Transverse colon (tissue), 4 donors: ENCODE measurements at regions not wholly inside any gene's neighbourhood (a gene's known extent, or its start where the extent isn't known, plus 50 kb on each side); places are given as distances from the start of the nearest gene placed in this dataset.

Experiments
- EP300 ChIP-seq: sonication (generic); formaldehyde crosslinking; IDR thresholded peaks from one replicate; pipeline ENCODE4 v1.6.1; 2017; ENCODE audit warnings: antibody characterized with exemption, low read depth
- POLR2A ChIP-seq: fragments of 450-650 bp; IDR thresholded peaks from one replicate; pipeline ENCODE4 v1.6.1; 2016; ENCODE audit warnings: antibody characterized with exemption, mild to moderate bottlenecking, moderate library complexity
- POLR2AphosphoS5 ChIP-seq, 3 donors: sonication (generic); formaldehyde crosslinking; IDR thresholded peaks; one replicate each; pipeline ENCODE4 v1.6.1; 2016; ENCODE audit warnings: antibody characterized with exemption in 3 of 3
- TF ChIP-seq, protein P1 (sequence below), 5 experiments: fragments of 200-600 bp in 3 of 5; fragments of 450-650 bp in 2 of 5; sonication (generic) in 3 of 5; IDR thresholded peaks; 1 replicate in 2 of 5; 2 replicates in 3 of 5; pipeline ENCODE4 v1.5.1; 2016 to 2017; ENCODE audit warnings: antibody characterized with exemption in 5 of 5, inconsistent platforms in 3 of 5, mild to moderate bottlenecking in 2 of 5, moderate library complexity in 1 of 5

DNA sequence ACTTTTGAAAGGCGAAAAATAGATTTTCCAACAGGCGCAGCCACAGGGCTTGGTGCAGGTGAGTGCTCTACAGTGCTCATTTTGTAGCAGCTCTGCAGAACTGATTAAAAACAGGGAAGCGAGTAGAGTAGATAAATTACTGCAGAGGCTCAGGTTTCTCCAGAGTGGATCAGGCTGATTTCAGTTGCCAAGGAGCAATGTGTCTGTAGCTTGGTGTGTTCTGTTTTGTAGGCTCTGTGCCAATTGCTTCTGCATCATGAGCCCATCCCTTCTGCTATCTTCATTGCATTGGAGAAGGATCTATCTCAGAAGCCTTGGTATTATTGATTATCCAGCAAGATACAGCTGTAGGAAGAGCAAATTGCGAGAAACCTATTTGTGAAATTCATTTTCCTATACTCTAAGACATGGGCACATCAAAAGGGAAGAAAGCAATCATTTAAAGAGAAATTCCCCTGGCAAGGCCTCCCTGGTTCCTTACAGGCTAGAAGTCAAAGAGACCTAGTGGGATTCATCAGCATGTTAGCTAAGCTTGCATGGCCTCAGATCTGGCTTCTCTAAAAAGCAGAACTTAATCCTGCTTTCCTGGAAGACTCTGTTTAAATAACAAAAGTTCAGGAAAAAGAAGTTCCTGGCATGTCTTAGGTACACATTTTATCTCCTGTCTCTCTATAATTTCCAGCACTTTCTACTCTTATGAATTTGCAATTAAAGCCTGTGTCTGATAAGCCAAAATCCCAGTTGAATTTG is 432.4 kb upstream of the ATP10A start:
- TF ChIP-seq, protein P1, sequence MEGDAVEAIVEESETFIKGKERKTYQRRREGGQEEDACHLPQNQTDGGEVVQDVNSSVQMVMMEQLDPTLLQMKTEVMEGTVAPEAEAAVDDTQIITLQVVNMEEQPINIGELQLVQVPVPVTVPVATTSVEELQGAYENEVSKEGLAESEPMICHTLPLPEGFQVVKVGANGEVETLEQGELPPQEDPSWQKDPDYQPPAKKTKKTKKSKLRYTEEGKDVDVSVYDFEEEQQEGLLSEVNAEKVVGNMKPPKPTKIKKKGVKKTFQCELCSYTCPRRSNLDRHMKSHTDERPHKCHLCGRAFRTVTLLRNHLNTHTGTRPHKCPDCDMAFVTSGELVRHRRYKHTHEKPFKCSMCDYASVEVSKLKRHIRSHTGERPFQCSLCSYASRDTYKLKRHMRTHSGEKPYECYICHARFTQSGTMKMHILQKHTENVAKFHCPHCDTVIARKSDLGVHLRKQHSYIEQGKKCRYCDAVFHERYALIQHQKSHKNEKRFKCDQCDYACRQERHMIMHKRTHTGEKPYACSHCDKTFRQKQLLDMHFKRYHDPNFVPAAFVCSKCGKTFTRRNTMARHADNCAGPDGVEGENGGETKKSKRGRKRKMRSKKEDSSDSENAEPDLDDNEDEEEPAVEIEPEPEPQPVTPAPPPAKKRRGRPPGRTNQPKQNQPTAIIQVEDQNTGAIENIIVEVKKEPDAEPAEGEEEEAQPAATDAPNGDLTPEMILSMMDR (IDR thresholded peaks at IDR 0.05), result no peak
- TF ChIP-seq POLR2A (no peak), EP300 (no peak), POLR2AphosphoS5 (IDR thresholded peaks at IDR 0.05) (no peak)
